Heart left ventricle (tissue), 16 donors: ENCODE measurements at regions not wholly inside any gene's neighbourhood (a gene's known extent, or its start where the extent isn't known, plus 50 kb on each side); places are given as distances from the start of the nearest gene placed in this dataset.

Experiments used
- ATAC-seq, 4 donors: fragments of 200-7000 bp; cut with Tn5 transposase; one replicate each; pipeline ENCODE4 v1.9.1; 2020 to 2022; ENCODE audit warnings: moderate library complexity in 4 of 4, mild to moderate bottlenecking in 3 of 4, moderate number of reproducible peaks in 1 of 4
- DNase-seq, 5 donors: peaks; one replicate each; pipeline ENCODE4 v3.0.0-alpha.2; 2020
- H3K27ac ChIP-seq, 12 donors: fragments of 200-600 bp; sonication (generic) in 4 of 12; one replicate each; pipeline versions ENCODE4 v1.5.0 to v1.8.0; 2016 to 2022; ENCODE audit warnings: mild to moderate bottlenecking in 2 of 12
- H3K27me3 ChIP-seq, 9 donors: fragments of 200-600 bp; sonication (generic) in 2 of 9; one replicate each; pipeline versions ENCODE4 v1.5.1 to v1.8.0; 2016 to 2022; ENCODE audit warnings: mild to moderate bottlenecking in 3 of 9
- H3K36me3 ChIP-seq, 9 donors: fragments of 200-600 bp; sonication (generic) in 2 of 9; one replicate each; pipeline versions ENCODE4 v1.5.0 to v1.8.0; 2018 to 2022; ENCODE audit warnings: mild to moderate bottlenecking in 2 of 9
- H3K4me1 ChIP-seq, 12 donors: fragments of 200-600 bp; sonication (generic) in 4 of 12; one replicate each; pipeline versions ENCODE4 v1.5.0 to v1.8.0; 2016 to 2022; ENCODE audit warnings: mild to moderate bottlenecking in 3 of 12
- H3K4me3 ChIP-seq, 12 donors: fragments of 200-600 bp; sonication (generic) in 4 of 12; one replicate each; pipeline versions ENCODE4 v1.5.0 to v1.8.0; 2017 to 2022; ENCODE audit warnings: mild to moderate bottlenecking in 9 of 12, moderate library complexity in 4 of 12
- H3K9me3 ChIP-seq, 12 donors: fragments of 200-600 bp; sonication (generic) in 4 of 12; one replicate each; pipeline versions ENCODE4 v1.5.0 to v1.8.0; 2016 to 2022; ENCODE audit warnings: mild to moderate bottlenecking in 1 of 12
- CTCF ChIP-seq, 12 donors: fragments of 200-600 bp; sonication (generic) in 4 of 12; IDR thresholded peaks; one replicate each; pipeline versions ENCODE4 v1.5.0 to v1.8.0; 2018 to 2022; ENCODE audit warnings: antibody characterized with exemption in 12 of 12, mild to moderate bottlenecking in 5 of 12
- POLR2A ChIP-seq, 2 donors: fragments of 450-650 bp; IDR thresholded peaks; one replicate each; pipeline ENCODE4 v1.6.1; 2017; ENCODE audit warnings: antibody characterized with exemption in 2 of 2, mild to moderate bottlenecking in 2 of 2, moderate library complexity in 2 of 2
- WGBS, 4 donors: extraction: QIAGEN DNeasy Blood & Tissue Kit in 2 of 4; methylation state at CpG; one replicate each; pipeline versions ENCODE4 v1.1.5 to v1.1.7; 2013 to 2018; 5-methylcytosine and 5-hydroxymethylcytosine counted together
- intact Hi-C, 10 donors: fragments of 100-400 bp; cut with DNase I; formaldehyde crosslinking; loops; one replicate each; pipeline versions ENCODE4 v1.11.1 to v1.14.2; 2022
- donor health status: ischemic (EF 13 %, LVEDD 7.1; RV severe dilation, severe dysfunction).
- donor health status: healthy with polysubstance abuse.
- donor health status: DM: no; HTN: yes; CAD: no.
- donor health status: DM: no; HTN: no; CAD: no.
- donor health status: ischemic (EF 25% LVEDD 6.9; RV normal size, moderate dysfunction).
- donor health status: ischemic (EF 25% LVEDD 5.7; RV mildly dilated, moderate dysfunction).
- donor health status: healthy.
- donor health status: DM: yes; HTN: yes; CAD: no.
- donor health status: ischemic (EF 35%, LVEDD 5.7; RV mildly dilated, moderate dysfunction).
- donor health status: nonischemic (EF 11% LVEDD 7.7; RV severe dilation, severe dysfunction).
- donor health status: DM: yes; HTN: yes; CAD: no.
- donor health status: PGD.
- donor health status: ischemic (EF 29% LVEDD 5.4; RV normal size, mild dysfunction).
- donor health status: nonischemic (EF 23%, LVEDD 6.1; RV moderate dilation, normal function).

GRCh38 chr2:52327641-52328040 lies 1295.7 kb upstream of the NRXN1 start:
- Histone ChIP-seq H3K4me1 (no peaks in the 10 kb centered on the region), H3K27me3 (no peaks in the 10 kb centered on the region), H3K36me3 (no peaks in the 10 kb centered on the region), H3K9me3 (peaks cover 0 to 42% (median 17%) of the 10 kb centered on the region in 12 donors), H3K27ac (no peak overlapping the region), H3K4me3 (no peak overlapping the region)
- DNase-seq (no peak), ATAC-seq (no peak)
- intact Hi-C loops, result no loop called here
- WGBS, 4 donors, result 95 to 100% (median 97%) methylated on average over 2 of the region's 2 CpGs
- TF ChIP-seq CTCF (IDR thresholded peaks at IDR 0.05) (no peak), POLR2A (IDR thresholded peaks at IDR 0.05) (no peak)

GRCh38 chr2:52314231-52314630 lies 1282.3 kb upstream of the NRXN1 start:
- no peak overlapping the region for H3K27ac ChIP-seq
- no peaks in the 10 kb centered on the region for H3K9me3 ChIP-seq
- peaks cover 0 to 3% (median 0%) of the 10 kb centered on the region in 9 donors for H3K27me3 ChIP-seq
- H3K36me3 ChIP-seq, result no peaks in the 10 kb centered on the region
- no peak overlapping the region for H3K4me3 ChIP-seq
- intact Hi-C loops, result no loop called here
- TF ChIP-seq CTCF (IDR thresholded peaks at IDR 0.05) (no peak), POLR2A (IDR thresholded peaks at IDR 0.05) (no peak)
- ATAC-seq (no peak), DNase-seq (no peak)
- H3K4me1 ChIP-seq, result no peaks in the 10 kb centered on the region
- WGBS, 4 donors, result 84 to 95% (median 92%) methylated on average over 3 of the region's 3 CpGs

- WGBS, 4 donors, result 79 to 87% (median 86%) methylated on average over 2 of the region's 2 CpGs
- intact Hi-C loops, result no loop called here
- ATAC-seq (no peak), DNase-seq (no peak)
- no peaks in the 10 kb centered on the region for H3K9me3 ChIP-seq
- H3K36me3 ChIP-seq, result no peaks in the 10 kb centered on the region
- H3K4me3 ChIP-seq, result no peak overlapping the region
- peaks cover 0 to 3% (median 0%) of the 10 kb centered on the region in 9 donors for H3K27me3 ChIP-seq
- H3K4me1 ChIP-seq, result no peaks in the 10 kb centered on the region
- H3K27ac ChIP-seq, result no peak overlapping the region
- no peak for TF ChIP-seq POLR2A (IDR thresholded peaks at IDR 0.05)
- no peak for TF ChIP-seq CTCF (IDR thresholded peaks at IDR 0.05)
Observed at GRCh38 chr2:52312486-52312885, 1280.6 kb upstream of the NRXN1 start.

- intact Hi-C loops, result no loop called here
- TF ChIP-seq CTCF (IDR thresholded peaks at IDR 0.05) (no peak), POLR2A (IDR thresholded peaks at IDR 0.05) (no peak)
- no peak for ATAC-seq
- 63 to 65% (median 64%) methylated on average over 5 of the region's 5 CpGs for WGBS, 4 donors
- Histone ChIP-seq H3K36me3 (no peaks in the 10 kb centered on the region), H3K9me3 (no peaks in the 10 kb centered on the region), H3K4me3 (no peak overlapping the region), H3K4me1 (no peaks in the 10 kb centered on the region), H3K27me3 (peaks cover 0 to 3% (median 0%) of the 10 kb centered on the region in 9 donors), H3K27ac (no peak overlapping the region)
- DNase-seq, result no peak
Observed at GRCh38 chr2:52311862-52312261, 1279.9 kb upstream of the NRXN1 start.
